Activated B cell treated with CpG ODN at 0.5 μM for 24 hours (primary cell): ENCODE measurements at regions not wholly inside any gene's neighbourhood (a gene's known extent, or its start where the extent isn't known, plus 50 kb on each side); places are given as distances from the start of the nearest gene placed in this dataset.

Source experiments
- ATAC-seq: fragments of 200-7000 bp; cut with Tn5 transposase; one replicate; pipeline ENCODE4 v1.10.0; 2021; ENCODE audit warnings: low read depth, mild to moderate bottlenecking, moderate library complexity
- CTCF ChIA-PET: fragments of 350-600 bp; sonication (Branson Sonifier 250); formaldehyde crosslinking; loops from one replicate; lab custom pipeline; 2021; ENCODE audit warnings: antibody characterized with exemption; lab: Charles Lee
- POLR2A ChIA-PET: fragments of 350-600 bp; sonication (Branson Sonifier 250); formaldehyde crosslinking; loops from one replicate; lab custom pipeline; 2021; ENCODE audit warnings: antibody characterized with exemption; lab: Charles Lee
- DNase-seq: peaks from one replicate; pipeline ENCODE4 v3.0.0; 2022
- H3K27ac Mint-ChIP-seq: one replicate; pipeline ENCODE4 v1.8.0; 2020; ENCODE audit warnings: mixed read lengths
- H3K27me3 Mint-ChIP-seq: one replicate; pipeline ENCODE4 v1.8.0; 2021; ENCODE audit warnings: mixed read lengths
- H3K36me3 Mint-ChIP-seq: one replicate; pipeline ENCODE4 v1.8.0; 2021; ENCODE audit warnings: low read depth, mixed read lengths
- H3K4me1 Mint-ChIP-seq: one replicate; pipeline ENCODE4 v1.8.0; 2021; ENCODE audit warnings: mixed read lengths
- H3K4me3 Mint-ChIP-seq: one replicate; pipeline ENCODE4 v1.8.0; 2020; ENCODE audit warnings: mild to moderate bottlenecking, mixed read lengths
- H3K9me3 Mint-ChIP-seq: one replicate; pipeline ENCODE4 v1.8.0; 2020; ENCODE audit warnings: mixed read lengths
- CTCF ChIP-seq: fragments of 200-600 bp; IDR thresholded peaks from one replicate; pipeline ENCODE4 v1.8.0; 2022; ENCODE audit warnings: antibody characterized with exemption, mild to moderate bottlenecking
- intact Hi-C: fragments of 100-400 bp; cut with micrococcal nuclease; formaldehyde crosslinking; loops from one replicate; pipeline ENCODE4 v1.15.1; 2024

GRCh38 chr18:60543646-60544045, 171.1 kb upstream of the MC4R start:
- ChIA-PET CTCF (no interaction called here), POLR2A (no interaction called here)
- Mint-ChIP-seq H3K27me3 (peaks cover 3% of the 10 kb centered on the region), H3K4me3 (no peak overlapping the region), H3K27ac (no peak overlapping the region), H3K36me3 (no peaks in the 10 kb centered on the region), H3K4me1 (no peaks in the 10 kb centered on the region), H3K9me3 (no peaks in the 10 kb centered on the region)
- TF ChIP-seq CTCF, result no peak
- ATAC-seq, result no peak
- DNase-seq, result no peak
- intact Hi-C loops, result no loop called here

GRCh38 chr18:60549338-60549960, 176.9 kb upstream of the MC4R start:
- DNase-seq (no peak), ATAC-seq (no peak)
- no peaks in the 10 kb centered on the region for H3K27me3 Mint-ChIP-seq
- intact Hi-C loops, result loop anchor here (1.0 to 5.0 kb wide), 8 partner anchors 561 to 1467 kb away; partner anchors contain the start of gene CCBE1
- no peaks in the 10 kb centered on the region for H3K9me3 Mint-ChIP-seq
- TF ChIP-seq CTCF, result peak; percentile 78
- CTCF ChIA-PET, result interaction anchor here (0.9 to 2.7 kb wide), 12 partner anchors 12 to 1241 kb away, joined by 3 to 30 read pairs (median 4); partner anchors contain the start of gene CCBE1
- H3K27ac Mint-ChIP-seq, result no peak overlapping the region
- no peaks in the 10 kb centered on the region for H3K36me3 Mint-ChIP-seq
- no peaks in the 10 kb centered on the region for H3K4me1 Mint-ChIP-seq
- no peak overlapping the region for H3K4me3 Mint-ChIP-seq
- POLR2A ChIA-PET, result no interaction called here

- no peaks in the 10 kb centered on the region for H3K36me3 Mint-ChIP-seq
Observed at GRCh38 chr18:60552948-60553347, 180.4 kb upstream of the MC4R start.

GRCh38 chr18:60554967-60555366, 182.4 kb upstream of the MC4R start:
- Mint-ChIP-seq H3K4me1 (no peaks in the 10 kb centered on the region), H3K36me3 (no peaks in the 10 kb centered on the region), H3K4me3 (no peak overlapping the region), H3K27me3 (no peaks in the 10 kb centered on the region), H3K9me3 (no peaks in the 10 kb centered on the region), H3K27ac (no peak overlapping the region)
- intact Hi-C loops, result no loop called here
- TF ChIP-seq CTCF, result no peak
- ChIA-PET POLR2A (no interaction called here), CTCF (interaction anchor here (4.2 kb wide), 1 partner anchor 1096 kb away, joined by 16 read pairs; no protein-coding TSS in a partner anchor)
- no peak for DNase-seq
- ATAC-seq, result no peak

More at GRCh38 chr18:60552948-60553347, 180.4 kb upstream of the MC4R start:
- H3K9me3 Mint-ChIP-seq, result no peaks in the 10 kb centered on the region
- ChIA-PET POLR2A (no interaction called here), CTCF (interaction anchor here (4.2 kb wide), 1 partner anchor 1094 kb away, joined by 16 read pairs; no protein-coding TSS in a partner anchor)
- no peak overlapping the region for H3K27ac Mint-ChIP-seq
- no peak for TF ChIP-seq CTCF
- DNase-seq (no peak), ATAC-seq (no peak)
- H3K4me3 Mint-ChIP-seq, result no peak overlapping the region
- intact Hi-C loops, result no loop called here
- H3K27me3 Mint-ChIP-seq, result no peaks in the 10 kb centered on the region
- H3K4me1 Mint-ChIP-seq, result no peaks in the 10 kb centered on the region

- H3K27ac Mint-ChIP-seq, result no peak overlapping the region
- ATAC-seq (no peak), DNase-seq (no peak)
- no peaks in the 10 kb centered on the region for H3K9me3 Mint-ChIP-seq
- H3K27me3 Mint-ChIP-seq, result no peaks in the 10 kb centered on the region
- ChIA-PET POLR2A (no interaction called here), CTCF (interaction anchor here (1.2 kb wide), 1 partner anchor 1098 kb away, joined by 4 read pairs; no protein-coding TSS in a partner anchor)
- no peaks in the 10 kb centered on the region for H3K36me3 Mint-ChIP-seq
- no peak for TF ChIP-seq CTCF
- no peak overlapping the region for H3K4me3 Mint-ChIP-seq
- intact Hi-C loops, result no loop called here
- H3K4me1 Mint-ChIP-seq, result no peaks in the 10 kb centered on the region
Observed at GRCh38 chr18:60555625-60556024, 183.1 kb upstream of the MC4R start.
